SK-N-MC (cell line): ENCODE measurements at regions not wholly inside any gene's neighbourhood (a gene's known extent, or its start where the extent isn't known, plus 50 kb on each side); places are given as distances from the start of the nearest gene placed in this dataset.

Source experiments
- DNase-seq: peaks from one replicate; pipeline ENCODE4 v3.0.0-alpha.2; 2011; ENCODE audit warnings: low read depth, low spot score
- H3K27ac ChIP-seq: fragments of 200-600 bp; sonication (generic); 2 replicates; pipeline ENCODE4 v1.5.1; 2016; ENCODE audit warnings: mixed run types
- H3K36me3 ChIP-seq: fragments of 200-600 bp; sonication (generic); 2 replicates; pipeline ENCODE4 v1.6.1; 2017; ENCODE audit warnings: antibody characterized with exemption, low read length, mixed read lengths; ENCODE audit not compliant: insufficient read depth
- H3K4me3 ChIP-seq: fragments of 200-600 bp; sonication (generic); 2 replicates; pipeline ENCODE4 v1.5.1; 2016
- H3K9ac ChIP-seq: fragments of 200-600 bp; sonication (generic); 2 replicates; pipeline ENCODE4 v1.8.0; 2017; ENCODE audit warnings: mixed run types, mixed read lengths; ENCODE audit not compliant: insufficient read length
- H3K9me3 ChIP-seq: fragments of 200-600 bp; sonication (generic); 2 replicates; pipeline ENCODE4 v1.6.1; 2017; ENCODE audit warnings: low read depth, mild to moderate bottlenecking, antibody characterized with exemption, low read length, moderate library complexity, mixed read lengths
- EZH2 ChIP-seq: fragments of 200-600 bp; sonication (generic); IDR thresholded peaks from one replicate; pipeline ENCODE4 v1.6.1; 2017; ENCODE audit warnings: antibody characterized with exemption
- FOXP2 ChIP-seq: optimal IDR thresholded peaks from 2 replicates; pipeline ENCODE3; 2011; ENCODE audit warnings: mild to moderate bottlenecking, moderate library complexity; ENCODE audit not compliant: insufficient read depth; ENCODE audit errors: extremely low read length, control extremely low read depth
- POLR2AphosphoS5 ChIP-seq: IDR thresholded peaks from 2 replicates; pipeline ENCODE4 v1.6.1; 2012; ENCODE audit warnings: mild to moderate bottlenecking, low read depth, low read length, borderline replicate concordance

DNA sequence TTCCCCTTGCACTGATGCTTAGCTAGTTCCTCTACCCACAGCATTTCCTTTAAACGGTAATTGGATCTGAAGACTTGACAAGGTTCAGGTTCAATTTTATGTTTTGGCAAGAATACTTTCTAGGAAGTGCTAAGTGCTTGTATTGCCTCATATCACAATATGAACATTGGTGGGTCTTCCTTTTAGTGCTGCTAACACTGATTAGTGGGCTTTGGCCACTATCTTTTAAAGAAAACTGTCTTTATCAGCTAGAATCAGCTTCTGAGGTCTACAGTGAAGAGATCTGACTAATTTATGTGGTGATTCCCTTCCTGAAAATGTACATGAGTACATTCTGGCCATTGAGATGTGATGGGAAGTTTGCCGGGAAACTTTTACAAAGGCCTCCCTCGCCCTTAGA is 316.7 kb upstream of the KLF3 start:
- Histone ChIP-seq H3K9ac (no peak overlapping the region), H3K4me3 (no peak overlapping the region), H3K9me3 (no peaks in the 10 kb centered on the region), H3K36me3 (no peaks in the 10 kb centered on the region), H3K27ac (no peak overlapping the region)
- no peak for DNase-seq
- TF ChIP-seq FOXP2, result no peak
- no peak for TF ChIP-seq POLR2AphosphoS5
- no peak for TF ChIP-seq EZH2

DNA sequence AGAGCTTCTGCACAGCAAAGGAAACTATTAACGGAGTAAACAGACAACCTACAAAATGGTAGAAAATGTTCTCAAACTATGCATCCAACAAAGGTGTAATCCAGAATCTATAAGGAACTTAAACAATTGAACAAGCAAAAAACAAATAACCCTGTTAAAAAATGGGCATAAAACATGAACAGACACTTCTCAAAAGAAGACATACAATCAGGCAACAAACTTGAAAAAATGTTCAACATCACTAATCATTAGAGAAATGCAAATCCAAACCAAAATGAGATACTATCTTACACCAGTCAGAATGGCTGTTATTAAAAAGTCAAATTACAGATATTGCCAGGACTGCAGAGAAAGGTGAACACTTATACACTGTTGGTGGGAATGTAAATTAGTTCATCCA is 309.6 kb upstream of the KLF3 start:
- no peaks in the 10 kb centered on the region for H3K9me3 ChIP-seq
- H3K9ac ChIP-seq, result no peak overlapping the region
- H3K36me3 ChIP-seq, result no peaks in the 10 kb centered on the region
- no peak for DNase-seq
- TF ChIP-seq FOXP2 (no peak), EZH2 (no peak)
- no peak overlapping the region for H3K4me3 ChIP-seq
- H3K27ac ChIP-seq, result no peak overlapping the region

DNA sequence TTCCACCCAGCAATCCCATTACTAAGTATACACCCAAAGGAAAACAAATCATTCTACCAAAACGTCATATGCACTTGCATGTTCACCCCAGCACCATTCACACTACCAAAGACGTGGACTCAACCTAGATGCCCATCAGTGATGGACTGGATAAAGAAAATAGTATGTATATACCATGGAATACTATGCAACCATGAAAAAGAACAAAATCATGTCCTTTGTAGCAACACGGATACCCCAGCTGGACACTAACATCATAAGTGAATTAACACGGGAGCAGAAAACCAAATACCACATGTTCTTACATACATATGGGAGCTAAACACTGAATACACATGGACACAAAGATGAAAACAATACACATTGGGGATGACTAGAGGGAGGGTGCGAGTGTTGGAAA is 309.1 kb upstream of the KLF3 start:
- no peak for DNase-seq
- Histone ChIP-seq H3K27ac (no peak overlapping the region), H3K36me3 (no peaks in the 10 kb centered on the region), H3K4me3 (no peak overlapping the region), H3K9ac (no peak overlapping the region), H3K9me3 (no peaks in the 10 kb centered on the region)
- TF ChIP-seq FOXP2 (no peak), EZH2 (no peak), POLR2AphosphoS5 (no peak)

DNA sequence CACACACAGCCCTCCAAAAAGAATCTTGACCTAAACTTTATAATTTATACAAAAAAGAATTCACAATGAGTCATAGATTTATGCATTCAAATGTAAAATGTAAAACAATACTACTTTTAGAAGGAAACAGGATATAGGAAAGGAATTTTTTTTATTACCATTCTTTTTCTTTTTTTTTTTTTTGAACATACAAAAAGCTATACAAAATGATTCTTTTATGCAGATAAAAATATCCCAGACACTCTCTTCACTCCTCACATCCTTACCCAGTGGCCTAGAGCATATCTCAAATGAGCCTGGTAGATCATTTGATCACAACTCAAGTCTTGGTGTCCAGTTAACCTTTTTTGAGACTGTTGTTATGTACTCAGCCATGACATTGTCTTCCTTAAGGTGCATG is 307.3 kb upstream of the KLF3 start:
- TF ChIP-seq FOXP2 (no peak), EZH2 (no peak), POLR2AphosphoS5 (no peak)
- no peak for DNase-seq
- H3K9ac ChIP-seq, result no peak overlapping the region
- H3K4me3 ChIP-seq, result no peak overlapping the region
- H3K9me3 ChIP-seq, result no peaks in the 10 kb centered on the region
- no peak overlapping the region for H3K27ac ChIP-seq
- H3K36me3 ChIP-seq, result no peaks in the 10 kb centered on the region

DNA sequence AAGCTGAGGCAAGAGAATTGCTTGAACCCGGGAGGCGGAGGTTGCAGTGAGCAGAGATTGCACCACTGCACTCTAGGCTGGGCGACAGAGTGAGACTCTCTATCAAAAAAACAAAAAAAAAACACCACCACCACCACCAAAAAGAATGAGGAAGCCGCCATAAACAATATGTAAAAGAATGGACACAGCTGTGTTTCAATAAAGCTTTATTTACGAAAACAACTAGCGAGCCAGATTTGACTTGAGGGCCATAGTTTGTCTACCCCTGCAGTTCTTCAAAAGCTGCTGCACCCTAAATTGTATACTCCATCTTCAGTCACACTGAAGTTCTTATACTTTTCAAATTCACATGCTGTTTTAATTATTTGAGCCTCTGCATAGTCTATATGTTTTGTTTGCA is 306.5 kb upstream of the KLF3 start:
- Histone ChIP-seq H3K36me3 (no peaks in the 10 kb centered on the region), H3K27ac (no peak overlapping the region), H3K9me3 (no peaks in the 10 kb centered on the region), H3K9ac (no peak overlapping the region), H3K4me3 (no peak overlapping the region)
- DNase-seq, result no peak
- TF ChIP-seq EZH2 (no peak), POLR2AphosphoS5 (no peak), FOXP2 (no peak)

DNA sequence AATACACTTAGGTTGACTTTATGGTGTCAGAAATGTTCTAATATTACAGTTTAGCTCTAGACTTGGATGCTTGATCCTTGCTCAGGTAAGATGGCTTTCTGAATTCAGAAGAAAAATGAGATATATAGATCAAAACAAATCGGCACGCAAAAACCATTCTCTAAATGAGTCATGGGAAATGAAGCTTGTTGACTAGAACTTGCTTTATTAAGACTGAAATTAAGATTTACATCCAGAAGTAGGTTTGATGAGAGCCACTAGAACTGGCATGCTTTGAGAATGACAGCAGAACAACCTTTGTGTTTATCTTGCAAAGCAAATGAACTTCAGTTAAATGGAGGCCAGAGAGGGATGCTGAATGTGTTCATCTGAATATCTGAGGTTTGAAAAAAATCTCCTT is 304.9 kb upstream of the KLF3 start:
- H3K4me3 ChIP-seq, result no peak overlapping the region
- H3K36me3 ChIP-seq, result no peaks in the 10 kb centered on the region
- H3K9me3 ChIP-seq, result no peaks in the 10 kb centered on the region
- H3K27ac ChIP-seq, result no peak overlapping the region
- TF ChIP-seq FOXP2 (no peak), EZH2 (no peak), POLR2AphosphoS5 (no peak)
- DNase-seq, result no peak
- H3K9ac ChIP-seq, result no peak overlapping the region

DNA sequence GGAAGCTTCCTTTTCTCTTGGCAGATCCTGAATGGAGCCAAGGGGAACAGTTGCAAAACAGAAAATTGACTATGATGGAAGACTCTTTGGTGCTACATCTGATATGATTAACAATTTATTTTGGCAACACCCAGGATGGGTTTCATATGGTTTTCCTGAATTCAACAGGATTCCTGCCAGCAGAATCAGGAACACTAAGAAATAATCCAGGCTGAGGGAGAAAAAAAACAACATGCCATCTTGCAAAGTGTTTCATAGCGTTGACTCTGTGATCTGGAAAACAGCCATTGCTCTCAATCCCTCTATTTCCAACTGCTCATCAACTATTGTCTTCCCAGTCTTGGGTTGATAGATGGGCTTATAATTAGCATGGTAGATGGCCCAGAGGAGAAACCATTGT is 303.8 kb upstream of the KLF3 start:
- H3K9ac ChIP-seq, result no peak overlapping the region
- no peak overlapping the region for H3K27ac ChIP-seq
- TF ChIP-seq POLR2AphosphoS5 (no peak), EZH2 (no peak), FOXP2 (no peak)
- DNase-seq, result no peak
- no peaks in the 10 kb centered on the region for H3K36me3 ChIP-seq
- no peak overlapping the region for H3K4me3 ChIP-seq
- no peaks in the 10 kb centered on the region for H3K9me3 ChIP-seq

DNA sequence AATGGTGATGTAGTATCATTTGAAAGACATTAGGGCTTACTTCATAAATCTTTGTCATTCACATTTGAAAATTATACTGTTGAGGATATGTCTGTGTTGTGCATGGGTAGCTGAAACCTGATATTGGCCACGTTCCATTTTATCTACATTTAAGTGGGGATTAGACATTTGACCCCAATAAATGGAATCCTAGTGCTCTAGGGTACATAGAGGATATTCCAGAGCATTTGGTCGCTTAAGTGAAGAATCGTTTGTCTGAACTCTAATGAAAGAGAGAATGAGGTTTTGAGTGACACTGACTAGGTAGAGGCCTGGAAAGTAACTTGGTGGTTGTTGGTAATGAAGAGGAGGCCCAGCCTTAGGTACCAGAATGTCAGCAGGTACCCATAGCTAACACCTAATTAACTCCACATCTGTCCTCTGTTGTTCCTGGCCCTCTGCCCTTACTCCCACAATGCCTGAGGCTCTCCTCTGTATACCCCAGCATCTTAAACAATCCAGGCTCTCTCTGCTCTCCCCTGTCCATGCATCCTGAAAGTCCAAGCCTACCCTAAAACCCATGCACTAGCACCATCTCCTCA is 299.5 kb upstream of the KLF3 start:
- Histone ChIP-seq H3K36me3 (no peaks in the 10 kb centered on the region), H3K9me3 (no peaks in the 10 kb centered on the region), H3K27ac (no peak overlapping the region), H3K4me3 (no peak overlapping the region), H3K9ac (no peak overlapping the region)
- TF ChIP-seq EZH2 (no peak), FOXP2 (no peak), POLR2AphosphoS5 (no peak)
- DNase-seq, result no peak

DNA sequence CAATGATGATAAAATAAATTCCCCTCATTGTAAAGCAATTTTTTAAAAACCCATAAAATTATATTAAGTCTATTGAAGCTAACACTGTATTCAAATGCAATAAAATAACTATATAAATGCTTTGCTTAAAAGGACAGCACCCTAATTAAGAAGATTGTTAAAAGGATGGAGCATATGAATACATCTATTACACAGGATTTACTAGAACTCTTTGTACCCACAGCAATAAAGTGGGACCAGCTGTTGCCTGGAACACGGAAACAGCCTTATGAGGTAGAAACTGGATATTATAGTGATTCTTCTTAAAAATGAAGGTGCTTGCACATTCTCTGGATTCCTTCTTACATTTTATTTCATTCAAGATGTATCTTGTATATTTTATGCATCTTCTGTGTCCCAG is 298.7 kb upstream of the KLF3 start:
- TF ChIP-seq POLR2AphosphoS5, result no peak
- no peak for TF ChIP-seq FOXP2
- TF ChIP-seq EZH2, result no peak

More for the DNA sequence above, 298.7 kb upstream of the KLF3 start:
- H3K9me3 ChIP-seq, result no peaks in the 10 kb centered on the region
- no peak for DNase-seq
- no peak overlapping the region for H3K4me3 ChIP-seq
- no peak overlapping the region for H3K27ac ChIP-seq
- no peaks in the 10 kb centered on the region for H3K36me3 ChIP-seq
- H3K9ac ChIP-seq, result no peak overlapping the region
